H1 (cell line): ENCODE measurements at regions not wholly inside any gene's neighbourhood (a gene's known extent, or its start where the extent isn't known, plus 50 kb on each side); places are given as distances from the start of the nearest gene placed in this dataset.

ENCODE experiments used
- CTCF ChIA-PET: fragments of 300-600 bp; sonication (Branson Sonifier 250); formaldehyde crosslinking; loops from one replicate; lab custom pipeline; 2021; ENCODE audit not compliant: partially characterized antibody; lab: Charles Lee
- POLR2A ChIA-PET: fragments of 300-600 bp; sonication (Branson Sonifier 250); formaldehyde crosslinking; loops from one replicate; lab custom pipeline; 2021; ENCODE audit warnings: inconsistent platforms; ENCODE audit not compliant: partially characterized antibody; lab: Charles Lee
- DNase-seq, 2 experiments: peaks; one replicate each; pipeline versions ENCODE4 v3.0.0 to v3.0.0-alpha.2; 2010 to 2022; ENCODE audit warnings: low spot score in 2 of 2, low read depth in 1 of 2, mixed read lengths in 1 of 2
- FAIRE-seq: peaks from 2 replicates; lab custom pipeline; 2011; peaks lifted over from hg19 to GRCh38; lab: Jason Lieb, UNC
- H2AFZ ChIP-seq: 2 replicates; pipeline ENCODE4 v1.8.1; 2012; ENCODE audit warnings: low read length, inconsistent platforms
- H2AK5ac ChIP-seq: 2 replicates; pipeline ENCODE4 v1.6.1; 2013; ENCODE audit warnings: low read depth, low read length
- H2BK120ac ChIP-seq: replicated peaks from 2 replicates; pipeline ENCODE3; 2013; ENCODE audit warnings: low read depth, low read length, inconsistent platforms
- H2BK12ac ChIP-seq: 2 replicates; pipeline ENCODE4 v1.6.1; 2013; ENCODE audit warnings: low read depth, low read length
- H2BK15ac ChIP-seq: 2 replicates; pipeline ENCODE4 v1.6.1; 2013; ENCODE audit warnings: low read length
- H2BK20ac ChIP-seq: 2 replicates; pipeline ENCODE4 v1.6.1; 2013; ENCODE audit warnings: low read length
- H2BK5ac ChIP-seq: 2 replicates; pipeline ENCODE4 v1.6.1; 2013; ENCODE audit warnings: low read depth, low read length
- H3K14ac ChIP-seq: 2 replicates; pipeline ENCODE4 v1.6.1; 2013; ENCODE audit warnings: inconsistent platforms; ENCODE audit not compliant: insufficient read length
- H3K18ac ChIP-seq: 2 replicates; pipeline ENCODE4 v1.6.1; 2013; ENCODE audit warnings: low read length; ENCODE audit errors: extremely low read depth
- H3K23ac ChIP-seq: 2 replicates; pipeline ENCODE4 v1.6.1; 2013; ENCODE audit warnings: inconsistent platforms; ENCODE audit not compliant: insufficient read length
- H3K23me2 ChIP-seq: 2 replicates; pipeline ENCODE4 v1.6.1; 2013; ENCODE audit warnings: low read depth, low read length
- H3K27ac ChIP-seq: 2 replicates; pipeline ENCODE4 v1.6.1; 2011; ENCODE audit warnings: low read depth, low read length, inconsistent platforms
- H3K27me3 ChIP-seq, 4 experiments: replicated peaks in 1 of 4; 1 replicate in 1 of 4; 2 replicates in 3 of 4; pipeline versions ENCODE4 v1.6.1 to v1.8.1; 2011 to 2013; ENCODE audit warnings: low read length in 3 of 4, mild to moderate bottlenecking in 3 of 4, inconsistent platforms in 2 of 4, mixed read lengths in 2 of 4, moderate library complexity in 1 of 4; ENCODE audit not compliant: control insufficient read depth in 3 of 4, insufficient read depth in 3 of 4; ENCODE audit errors: extremely low read depth in 1 of 4
- H3K36me3 ChIP-seq, 4 experiments: 2 replicates each; pipeline versions ENCODE4 v1.6.1 to v1.8.1; 2011 to 2013; ENCODE audit warnings: mild to moderate bottlenecking in 4 of 4, low read length in 3 of 4, moderate library complexity in 2 of 4, control low read depth in 1 of 4, inconsistent platforms in 1 of 4; ENCODE audit not compliant: insufficient read depth in 4 of 4, control insufficient read depth in 2 of 4
- H3K4ac ChIP-seq: replicated peaks from 2 replicates; pipeline ENCODE3; 2013; ENCODE audit warnings: low read length, low read depth, mixed read lengths, inconsistent platforms; ENCODE audit not compliant: insufficient read length
- H3K4me1 ChIP-seq, 4 experiments: replicated peaks in 1 of 4; 1 replicate in 1 of 4; 2 replicates in 3 of 4; pipeline versions ENCODE4 v1.6.1 to v1.8.1; 2011 to 2013; ENCODE audit warnings: low read length in 3 of 4, inconsistent platforms in 2 of 4, mixed read lengths in 1 of 4; ENCODE audit not compliant: insufficient read depth in 4 of 4, control insufficient read depth in 3 of 4
- H3K4me2 ChIP-seq, 2 experiments: 2 replicates each; pipeline versions ENCODE4 v1.6.1 to v1.8.1; 2011 to 2013; ENCODE audit warnings: low read depth in 2 of 2, low read length in 2 of 2, control low read depth in 1 of 2, inconsistent platforms in 1 of 2, mild to moderate bottlenecking in 1 of 2; ENCODE audit not compliant: insufficient read depth in 1 of 2
- H3K4me3 ChIP-seq, 4 experiments: fragments of 200-600, 300-600 bp in 1 of 4; sonication (generic), shearing (Covaris generic), sonication (Bioruptor Twin) in 1 of 4; 2 replicates each; pipeline versions ENCODE4 v1.5.1 to v1.8.1; 2011 to 2016; ENCODE audit warnings: low read length in 4 of 4, low read depth in 3 of 4, control low read depth in 2 of 4, inconsistent platforms in 2 of 4, mild to moderate bottlenecking in 2 of 4, mixed read lengths in 1 of 4, moderate library complexity in 1 of 4; ENCODE audit not compliant: insufficient read depth in 2 of 4; ENCODE audit errors: extremely low read depth in 1 of 4
- H3K56ac ChIP-seq: replicated peaks from 2 replicates; pipeline ENCODE3; 2013; ENCODE audit warnings: low read depth, mild to moderate bottlenecking, mixed read lengths, low read length, inconsistent platforms; ENCODE audit not compliant: insufficient read length
- H3K79me1 ChIP-seq: 2 replicates; pipeline ENCODE4 v1.6.1; 2013; ENCODE audit warnings: low read depth, low read length, control low read depth
- H3K79me2 ChIP-seq, 2 experiments: 2 replicates each; pipeline versions ENCODE4 v1.6.1 to v1.8.1; 2012 to 2013; ENCODE audit warnings: low read length in 2 of 2, mild to moderate bottlenecking in 2 of 2, inconsistent platforms in 1 of 2; ENCODE audit not compliant: insufficient read depth in 2 of 2, control insufficient read depth in 1 of 2
- H3K9ac ChIP-seq, 4 experiments: replicated peaks in 1 of 4; 1 replicate in 1 of 4; 2 replicates in 3 of 4; pipeline versions ENCODE4 v1.6.1 to v1.8.1; 2011 to 2013; ENCODE audit warnings: low read depth in 3 of 4, low read length in 3 of 4, control low read depth in 2 of 4, mild to moderate bottlenecking in 2 of 4, moderate library complexity in 2 of 4, inconsistent platforms in 1 of 4; ENCODE audit errors: extremely low read depth in 1 of 4
- H3K9me3 ChIP-seq, 2 experiments: 2 replicates each; pipeline versions ENCODE4 v1.6.1 to v1.8.1; 2012 to 2013; ENCODE audit warnings: mild to moderate bottlenecking in 2 of 2, moderate library complexity in 2 of 2, control low read depth in 1 of 2, inconsistent platforms in 1 of 2, low read depth in 1 of 2, low read length in 1 of 2, mixed read lengths in 1 of 2; ENCODE audit not compliant: insufficient read depth in 2 of 2
- H4K20me1 ChIP-seq, 2 experiments: replicated peaks in 1 of 2; 2 replicates each; pipeline versions ENCODE3 to v1.8.1; 2011 to 2013; ENCODE audit warnings: inconsistent platforms in 2 of 2, low read length in 2 of 2, mild to moderate bottlenecking in 1 of 2; ENCODE audit not compliant: insufficient read depth in 2 of 2, control insufficient read depth in 1 of 2
- H4K5ac ChIP-seq: 2 replicates; pipeline ENCODE4 v1.6.1; 2013; ENCODE audit warnings: low read length, low read depth, mixed read lengths, inconsistent platforms; ENCODE audit not compliant: insufficient read length
- H4K8ac ChIP-seq: 2 replicates; pipeline ENCODE4 v1.8.0; 2013; ENCODE audit warnings: mild to moderate bottlenecking, moderate library complexity, low read length, inconsistent platforms; ENCODE audit not compliant: insufficient read depth; ENCODE audit errors: extremely low read depth
- H4K91ac ChIP-seq: replicated peaks from 2 replicates; pipeline ENCODE3; 2013; ENCODE audit warnings: low read length, mixed read lengths, inconsistent platforms; ENCODE audit not compliant: insufficient read length
- CHD7 ChIP-seq: fragments of 300-600 bp; sonication (generic); IDR thresholded peaks from 2 replicates; pipeline ENCODE4 v1.7.1; 2012; ENCODE audit warnings: low read length, moderate library complexity, mild to moderate bottlenecking, inconsistent platforms; ENCODE audit not compliant: insufficient replicate concordance
- WGBS, 2 experiments: shearing (Covaris generic) in 1 of 2; methylation state at CpG; one replicate each; pipeline versions ENCODE4 v1.1.6 to v1.1.7; 2013 to 2015; ENCODE audit warnings: low lambda C conversion rate in 2 of 2, mixed read lengths in 2 of 2, inconsistent platforms in 1 of 2, low coverage in 1 of 2, missing lambda C conversion rate in 1 of 2; ENCODE audit not compliant: insufficient replicate concordance in 2 of 2, insufficient coverage in 1 of 2, insufficient read length in 1 of 2; ENCODE audit errors: extremely low coverage in 1 of 2, missing lambda C conversion rate in 1 of 2; 5-methylcytosine and 5-hydroxymethylcytosine counted together

GRCh38 chr14:27164139-27164538 is 566.3 kb upstream of the NOVA1 start:
- Histone ChIP-seq H4K91ac (no peak overlapping the region), H3K56ac (no peak overlapping the region), H3K36me3 (no peaks in the 10 kb centered on the region), H4K20me1 (no peaks in the 10 kb centered on the region), H2AK5ac (no peak overlapping the region), H3K79me1 (no peaks in the 10 kb centered on the region), H3K27ac (no peak overlapping the region), H2BK5ac (no peak overlapping the region), H3K23me2 (no peaks in the 10 kb centered on the region), H3K4me3 (no peak overlapping the region), H3K23ac (no peak overlapping the region), H2BK20ac (no peak overlapping the region), H2AFZ (no peak overlapping the region; the same call in 1 of the 2 replicates), H4K8ac (no peak overlapping the region), H3K9ac (no peak overlapping the region), H3K18ac (no peak overlapping the region), H2BK12ac (no peak overlapping the region), H3K9me3 (peaks cover 0 to 2% of the 10 kb centered on the region in 2 experiments; a peak in 1 of 4 replicates), H3K79me2 (no peaks in the 10 kb centered on the region), H3K27me3 (no peaks in the 10 kb centered on the region), H2BK15ac (no peak overlapping the region), H3K4me2 (no peak overlapping the region), H3K4ac (no peak overlapping the region), H3K14ac (no peak overlapping the region), H4K5ac (no peak overlapping the region), H2BK120ac (no peak overlapping the region), H3K4me1 (no peaks in the 10 kb centered on the region)
- FAIRE-seq (no peak), DNase-seq (no peak)
- POLR2A ChIA-PET = no interaction called here
- CTCF ChIA-PET = no interaction called here
- WGBS, 2 experiments = 93% methylated on average over 8 of the region's 8 CpGs; no CpG with 5 or more reads in 1 of the 2 experiments
- no peak for TF ChIP-seq CHD7
